Transverse colon (tissue), 4 donors: ENCODE measurements at regions not wholly inside any gene's neighbourhood (a gene's known extent, or its start where the extent isn't known, plus 50 kb on each side); places are given as distances from the start of the nearest gene placed in this dataset.
"Not testable (repeated sequence)": the region's sequence is repeated elsewhere in the genome, so short reads cannot be mapped to it uniquely, and the experiment has no call there.

Experiments used
- DNase-seq: peaks from one replicate; pipeline ENCODE4 v3.0.0-alpha.2; 2019
- H3K27ac ChIP-seq, 4 donors: fragments of 200-600 bp; sonication (generic); 2 replicates each; pipeline ENCODE4 v1.5.1; 2016 to 2018; ENCODE audit warnings: inconsistent platforms in 4 of 4
- H3K27me3 ChIP-seq: fragments of 200-600 bp; sonication (generic); 2 replicates; pipeline ENCODE4 v1.5.1; 2017; ENCODE audit warnings: inconsistent platforms
- H3K36me3 ChIP-seq, 4 donors: fragments of 200-600 bp; sonication (generic); 2 replicates each; pipeline ENCODE4 v1.5.1; 2017 to 2019; ENCODE audit warnings: inconsistent platforms in 4 of 4
- H3K4me1 ChIP-seq, 4 donors: fragments of 200-600 bp; sonication (generic); 2 replicates each; pipeline ENCODE4 v1.5.1; 2017 to 2020; ENCODE audit warnings: inconsistent platforms in 4 of 4
- H3K4me3 ChIP-seq, 4 donors: fragments of 200-600 bp; sonication (generic); 1 replicate in 1 of 4; 2 replicates in 3 of 4; pipeline versions ENCODE4 v1.5.1 to v1.6.1; 2017 to 2019; ENCODE audit warnings: inconsistent platforms in 4 of 4
- H3K9me3 ChIP-seq, 2 donors: fragments of 200-600 bp; sonication (generic); 2 replicates each; pipeline ENCODE4 v1.5.1; 2017 to 2019; ENCODE audit warnings: inconsistent platforms in 2 of 2
- CTCF ChIP-seq, 5 experiments: fragments of 200-600 bp in 3 of 5; fragments of 450-650 bp in 2 of 5; sonication (generic) in 3 of 5; IDR thresholded peaks; 1 replicate in 2 of 5; 2 replicates in 3 of 5; pipeline ENCODE4 v1.5.1; 2016 to 2017; ENCODE audit warnings: antibody characterized with exemption in 5 of 5, inconsistent platforms in 3 of 5, mild to moderate bottlenecking in 2 of 5, moderate library complexity in 1 of 5
- EP300 ChIP-seq: sonication (generic); formaldehyde crosslinking; IDR thresholded peaks from one replicate; pipeline ENCODE4 v1.6.1; 2017; ENCODE audit warnings: antibody characterized with exemption, low read depth
- POLR2A ChIP-seq: fragments of 450-650 bp; IDR thresholded peaks from one replicate; pipeline ENCODE4 v1.6.1; 2016; ENCODE audit warnings: antibody characterized with exemption, mild to moderate bottlenecking, moderate library complexity
- POLR2AphosphoS5 ChIP-seq, 3 donors: sonication (generic); formaldehyde crosslinking; IDR thresholded peaks; one replicate each; pipeline ENCODE4 v1.6.1; 2016; ENCODE audit warnings: antibody characterized with exemption in 3 of 3
- WGBS, 2 donors: methylation state at CpG; one replicate each; pipeline ENCODE4 v1.1.5; 2018; ENCODE audit warnings: low coverage in 1 of 2; 5-methylcytosine and 5-hydroxymethylcytosine counted together
- in situ Hi-C, 4 donors: fragments of 200-750 bp; cut with MboI; loops; one replicate each; pipeline versions ENCODE4 v1.15.0 to v1.15.1; 2017; ENCODE audit warnings: low sequenced_read_pairs in 3 of 4, low pct_ligation_motif_present in 1 of 4, low pct_unique_long_range_greater_than_20kb in 1 of 4
- intact Hi-C: fragments of 100-400 bp; cut with DNase I; formaldehyde crosslinking; loops from one replicate; pipeline ENCODE4 v1.15.1; 2023; ENCODE audit warnings: low total_unique reads

GRCh38 chr22:26769663-26770062 is 112.3 kb downstream of the MIAT start:
- WGBS, 2 donors: 95% methylated on average over 1 of the region's 1 CpG; no CpG with 5 or more reads in 1 of the 2 donors
- TF ChIP-seq POLR2A (no peak), POLR2AphosphoS5 (IDR thresholded peaks at IDR 0.05) (no peak), CTCF (IDR thresholded peaks at IDR 0.05) (no peak), EP300 (no peak)
- in situ Hi-C loops: loop anchor here in 2 of 4 donors (25.0 kb wide), 1 partner anchor 1043 kb away; the partner anchor contains the start of gene MN1 (in 2 of the 2)
- intact Hi-C loops: no loop called here
- H3K36me3 ChIP-seq: no peaks in the 10 kb centered on the region
- no peaks in the 10 kb centered on the region for H3K4me1 ChIP-seq
- no peaks in the 10 kb centered on the region for H3K9me3 ChIP-seq
- no peak overlapping the region for H3K27ac ChIP-seq
- H3K4me3 ChIP-seq: no peak overlapping the region
- no peak for DNase-seq
- no peaks in the 10 kb centered on the region for H3K27me3 ChIP-seq

- Histone ChIP-seq H3K27ac (no peak overlapping the region), H3K27me3 (no peaks in the 10 kb centered on the region), H3K4me1 (no peaks in the 10 kb centered on the region), H3K9me3 (no peaks in the 10 kb centered on the region), H3K4me3 (no peak overlapping the region), H3K36me3 (no peaks in the 10 kb centered on the region)
- intact Hi-C loops: no loop called here
- in situ Hi-C loops: loop anchor here in 2 of 4 donors (25.0 kb wide), 1 partner anchor 1042 kb away; the partner anchor contains the start of gene MN1 (in 2 of the 2)
- WGBS, 2 donors: 79 to 81% methylated on average over 2 of the region's 2 CpGs
- DNase-seq: no peak
- TF ChIP-seq POLR2A: no peak
- TF ChIP-seq EP300: no peak
- TF ChIP-seq CTCF (IDR thresholded peaks at IDR 0.05): no peak
- no peak for TF ChIP-seq POLR2AphosphoS5 (IDR thresholded peaks at IDR 0.05)
These were observed 113.2 kb downstream of the MIAT start for GRCh38 chr22:26770624-26771023.

GRCh38 chr22:26773054-26773453 is 115.7 kb downstream of the MIAT start:
- H3K9me3 ChIP-seq, H3K4me1 ChIP-seq, intact Hi-C loops, H3K27ac ChIP-seq, H3K36me3 ChIP-seq, H3K27me3 ChIP-seq, H3K4me3 ChIP-seq, DNase-seq: not testable (repeated sequence)
- in situ Hi-C loops: loop anchor here in 2 of 4 donors (25.0 kb wide), 1 partner anchor 1039 kb away; the partner anchor contains the start of gene MN1 (in 2 of the 2)
- WGBS, 2 donors: no CpG with 5 or more reads among the region's 28 CpGs

GRCh38 chr22:26775394-26775793 is 118.0 kb downstream of the MIAT start:
- Histone ChIP-seq H3K36me3 (no peaks in the 10 kb centered on the region), H3K9me3 (no peaks in the 10 kb centered on the region), H3K27ac (no peak overlapping the region), H3K4me1 (no peaks in the 10 kb centered on the region), H3K4me3 (no peak overlapping the region), H3K27me3 (no peaks in the 10 kb centered on the region)
- intact Hi-C loops (no loop called here), in situ Hi-C loops (no loop called here)
- no peak for DNase-seq
- 97% methylated on average over 3 of the region's 3 CpGs; no CpG with 5 or more reads in 1 of the 2 donors for WGBS, 2 donors
- TF ChIP-seq POLR2AphosphoS5 (IDR thresholded peaks at IDR 0.05): no peak
- TF ChIP-seq CTCF (IDR thresholded peaks at IDR 0.05): no peak
- TF ChIP-seq POLR2A: no peak
- TF ChIP-seq EP300: no peak
